GM12873 (cell line): ENCODE measurements at regions not wholly inside any gene's neighbourhood (a gene's known extent, or its start where the extent isn't known, plus 50 kb on each side); places are given as distances from the start of the nearest gene placed in this dataset.

ENCODE experiments used
- TF ChIP-seq, protein P1 (sequence below): IDR thresholded peaks from 2 replicates; pipeline ENCODE4 v1.5.1; 2012; ENCODE audit warnings: low read depth, mild to moderate bottlenecking, moderate library complexity, low read length, control low read depth; ENCODE audit not compliant: insufficient read depth; ENCODE audit errors: missing control alignments

DNA sequence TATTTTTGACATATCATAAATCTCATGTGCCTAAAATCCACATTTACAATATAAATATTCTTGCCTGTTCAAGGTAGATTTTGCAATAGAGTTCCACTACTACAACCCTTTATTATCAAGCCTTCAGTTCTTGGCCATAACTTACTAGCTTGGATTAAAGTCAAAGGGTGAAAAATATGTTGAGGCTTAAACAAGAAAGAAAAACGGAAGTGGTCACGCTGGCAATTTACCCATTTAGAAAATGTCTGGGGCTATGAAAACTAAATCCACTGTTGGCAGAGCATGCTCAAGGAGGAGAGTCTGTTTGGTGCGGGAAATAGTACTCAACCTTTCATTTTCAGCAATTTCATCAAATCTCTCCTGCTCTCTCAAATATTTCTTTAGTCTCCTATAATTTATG, 209.8 kb upstream of the RHOBTB1 start:
- TF ChIP-seq, protein P1, sequence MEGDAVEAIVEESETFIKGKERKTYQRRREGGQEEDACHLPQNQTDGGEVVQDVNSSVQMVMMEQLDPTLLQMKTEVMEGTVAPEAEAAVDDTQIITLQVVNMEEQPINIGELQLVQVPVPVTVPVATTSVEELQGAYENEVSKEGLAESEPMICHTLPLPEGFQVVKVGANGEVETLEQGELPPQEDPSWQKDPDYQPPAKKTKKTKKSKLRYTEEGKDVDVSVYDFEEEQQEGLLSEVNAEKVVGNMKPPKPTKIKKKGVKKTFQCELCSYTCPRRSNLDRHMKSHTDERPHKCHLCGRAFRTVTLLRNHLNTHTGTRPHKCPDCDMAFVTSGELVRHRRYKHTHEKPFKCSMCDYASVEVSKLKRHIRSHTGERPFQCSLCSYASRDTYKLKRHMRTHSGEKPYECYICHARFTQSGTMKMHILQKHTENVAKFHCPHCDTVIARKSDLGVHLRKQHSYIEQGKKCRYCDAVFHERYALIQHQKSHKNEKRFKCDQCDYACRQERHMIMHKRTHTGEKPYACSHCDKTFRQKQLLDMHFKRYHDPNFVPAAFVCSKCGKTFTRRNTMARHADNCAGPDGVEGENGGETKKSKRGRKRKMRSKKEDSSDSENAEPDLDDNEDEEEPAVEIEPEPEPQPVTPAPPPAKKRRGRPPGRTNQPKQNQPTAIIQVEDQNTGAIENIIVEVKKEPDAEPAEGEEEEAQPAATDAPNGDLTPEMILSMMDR: no peak

DNA sequence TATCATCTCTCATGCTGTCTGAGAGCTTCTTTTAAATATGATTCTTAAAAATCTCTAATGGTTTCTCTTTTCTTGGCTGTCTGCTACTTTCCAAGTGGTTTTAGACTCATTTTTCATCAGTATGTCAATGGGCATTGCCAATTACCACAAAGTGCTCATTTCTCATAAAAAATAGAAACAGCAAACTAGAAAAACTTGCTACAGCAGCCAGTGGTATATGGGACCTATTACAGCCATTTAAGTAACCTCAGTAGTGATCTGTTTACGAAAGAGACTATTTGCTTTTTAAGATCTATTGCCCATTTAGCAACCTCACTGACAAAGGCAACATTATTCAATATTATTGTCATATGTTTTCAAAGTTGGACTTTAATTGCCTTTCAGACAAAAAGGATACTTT, 207.1 kb upstream of the RHOBTB1 start:
- TF ChIP-seq, protein P1: no peak

- TF ChIP-seq, protein P1: no peak
Measured at GRCh38 chr10:61148451-61148850, 204.5 kb upstream of the RHOBTB1 start.

DNA sequence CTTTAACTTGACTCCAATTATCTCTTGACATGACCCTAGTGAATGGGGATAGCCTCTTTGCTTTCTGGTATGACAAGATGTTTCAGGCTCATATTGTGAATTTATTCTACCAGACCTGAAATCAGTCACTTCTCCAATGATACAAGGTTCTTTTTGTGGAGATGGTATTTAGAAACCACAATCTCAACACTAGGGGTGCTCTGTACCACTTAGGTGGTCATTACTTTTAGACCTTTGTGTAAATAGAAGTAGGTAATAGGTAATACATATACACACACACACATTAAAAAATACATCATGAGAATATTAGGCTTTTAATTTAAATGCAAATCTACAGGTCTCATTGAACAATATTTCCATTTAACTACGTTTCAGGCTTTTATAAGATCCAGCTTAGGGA, 199.0 kb upstream of the RHOBTB1 start:
- TF ChIP-seq, protein P1: peak; percentile 27

DNA sequence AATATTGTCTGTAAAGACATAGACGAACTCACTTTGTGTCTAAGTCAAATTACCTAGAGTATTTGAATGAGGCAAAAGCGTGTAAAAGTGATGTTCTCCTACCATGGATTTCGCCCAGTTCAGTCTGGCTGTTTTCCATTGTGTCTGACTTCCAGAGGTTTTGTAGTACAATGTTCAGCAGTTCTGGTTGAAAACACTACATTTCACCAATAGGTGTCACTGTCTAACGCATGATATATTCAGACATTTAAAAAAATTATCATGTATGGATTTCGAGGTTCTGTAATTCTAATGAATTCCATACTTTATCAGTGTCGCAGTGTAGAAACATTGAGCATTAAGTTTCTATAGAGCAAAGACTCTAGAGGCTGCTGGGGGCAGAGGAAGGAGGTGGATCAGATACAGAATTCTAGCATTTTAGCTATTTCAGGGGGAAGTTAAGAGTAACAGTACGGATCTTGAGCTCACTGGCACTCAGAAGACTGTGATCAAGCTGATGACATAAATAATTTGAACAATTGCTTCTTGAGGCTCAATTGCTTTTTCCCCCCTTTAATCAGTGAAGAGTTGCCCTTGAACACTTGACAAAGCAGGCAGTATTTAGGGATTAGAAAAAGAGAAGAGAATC, 196.9 kb upstream of the RHOBTB1 start:
- TF ChIP-seq, protein P1: peak; percentile 51

GRCh38 chr10:61139592-61139953, 195.6 kb upstream of the RHOBTB1 start:
- TF ChIP-seq, protein P1: no peak

DNA sequence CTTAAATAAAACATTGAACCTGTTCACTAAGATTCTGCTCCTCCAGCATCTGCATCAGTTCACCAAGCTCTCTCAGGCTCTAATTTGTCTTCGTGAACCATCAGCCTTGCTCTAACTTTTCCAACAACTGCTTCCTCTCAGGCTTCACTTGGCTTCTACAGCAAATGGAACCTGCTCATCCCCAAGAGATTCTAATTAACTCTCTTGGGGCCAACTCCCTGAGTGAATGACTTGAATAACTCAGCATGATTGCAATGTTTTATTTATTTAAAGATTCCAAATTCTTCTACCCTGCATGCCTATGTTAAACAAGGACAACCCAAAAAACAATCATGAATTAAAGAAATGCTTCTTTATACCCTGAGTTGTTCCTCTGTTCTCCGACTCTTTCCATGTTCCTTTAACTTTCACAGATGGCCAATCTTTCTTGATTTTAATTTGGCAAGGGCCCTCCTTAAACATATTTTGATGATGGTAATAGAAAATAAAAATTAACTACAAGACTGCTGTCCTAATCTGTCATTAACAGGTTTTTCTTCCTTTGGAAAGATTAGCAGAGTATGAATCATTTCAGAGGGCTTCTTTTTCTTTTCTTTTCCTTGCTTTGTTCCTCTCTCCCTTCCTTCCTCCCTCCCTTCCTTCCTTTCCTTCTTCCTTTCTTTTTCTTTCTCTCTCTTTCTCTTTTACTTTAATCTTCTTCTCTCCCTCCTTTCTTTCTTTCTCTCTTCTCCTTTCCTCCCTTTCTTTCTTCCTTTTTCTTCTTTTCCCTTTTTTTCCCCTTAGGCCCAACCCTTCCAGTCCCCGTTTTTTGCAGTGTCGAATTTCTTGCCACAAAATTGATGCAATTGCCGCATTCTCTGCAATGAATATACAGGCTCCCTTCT, 195.0 kb upstream of the RHOBTB1 start:
- TF ChIP-seq, protein P1: no peak
